CD14-positive monocyte (primary cell): ENCODE measurements at regions not wholly inside any gene's neighbourhood (a gene's known extent, or its start where the extent isn't known, plus 50 kb on each side); places are given as distances from the start of the nearest gene placed in this dataset.

Experiments
- DNase-seq, 3 donors: peaks; one replicate each; pipeline ENCODE4 v3.0.0-alpha.2; 2011 to 2022
- H2AFZ ChIP-seq: 2 replicates; pipeline ENCODE4 v1.6.0; 2012; ENCODE audit warnings: mild to moderate bottlenecking, low read depth, low read length, inconsistent platforms; ENCODE audit not compliant: insufficient read depth, poor library complexity, severe bottlenecking
- H3K27ac ChIP-seq, 2 donors: 1 replicate in 1 of 2; 2 replicates in 1 of 2; pipeline ENCODE4 v1.5.1; 2012 to 2013; ENCODE audit warnings: low read length in 2 of 2, control low read depth in 1 of 2, inconsistent platforms in 1 of 2, low read depth in 1 of 2, mild to moderate bottlenecking in 1 of 2
- H3K27me3 ChIP-seq, 2 donors: one replicate each; pipeline versions ENCODE4 v1.6.0 to v1.6.1; 2011 to 2013; ENCODE audit warnings: low read length in 2 of 2; ENCODE audit not compliant: control insufficient read depth in 2 of 2, insufficient read depth in 2 of 2
- H3K36me3 ChIP-seq, 2 donors: replicated peaks in 1 of 2; 1 replicate in 1 of 2; 2 replicates in 1 of 2; pipeline versions ENCODE4 v1.5.1 to v1.6.1; 2012 to 2013; ENCODE audit warnings: low read length in 2 of 2, control low read depth in 1 of 2, inconsistent platforms in 1 of 2, mild to moderate bottlenecking in 1 of 2; ENCODE audit not compliant: insufficient read depth in 2 of 2, control insufficient read depth in 1 of 2
- H3K4me1 ChIP-seq, 2 donors: 1 replicate in 1 of 2; 2 replicates in 1 of 2; pipeline versions ENCODE4 v1.5.1 to v1.6.1; 2012 to 2013; ENCODE audit warnings: low read length in 2 of 2, control low read depth in 1 of 2, inconsistent platforms in 1 of 2, mild to moderate bottlenecking in 1 of 2, moderate library complexity in 1 of 2; ENCODE audit not compliant: insufficient read depth in 2 of 2, control insufficient read depth in 1 of 2
- H3K4me2 ChIP-seq: replicated peaks from 2 replicates; pipeline ENCODE3; 2012; ENCODE audit warnings: low read length, moderate library complexity, mild to moderate bottlenecking; ENCODE audit not compliant: poor library complexity, severe bottlenecking; ENCODE audit errors: extremely low read depth
- H3K4me3 ChIP-seq, 3 experiments: fragments of 200-600 bp in 1 of 3; sonication (generic) in 1 of 3; replicated peaks in 1 of 3; 1 replicate in 2 of 3; 2 replicates in 1 of 3; pipeline ENCODE4 v1.5.1; 2011 to 2013; ENCODE audit warnings: low read length in 3 of 3, mild to moderate bottlenecking in 3 of 3, control low read depth in 2 of 3, low read depth in 2 of 3, inconsistent platforms in 1 of 3, moderate library complexity in 1 of 3
- H3K79me2 ChIP-seq: 2 replicates; pipeline ENCODE4 v1.6.0; 2012; ENCODE audit warnings: mild to moderate bottlenecking, control low read depth, inconsistent platforms, low read length, moderate library complexity; ENCODE audit not compliant: insufficient read depth
- H3K9ac ChIP-seq: 2 replicates; pipeline ENCODE4 v1.6.0; 2017; ENCODE audit warnings: low read length, mild to moderate bottlenecking; ENCODE audit not compliant: insufficient read depth, poor library complexity, severe bottlenecking
- H3K9me3 ChIP-seq, 2 donors: replicated peaks in 1 of 2; 1 replicate in 1 of 2; 2 replicates in 1 of 2; pipeline versions ENCODE4 v1.5.1 to v1.6.1; 2012 to 2013; ENCODE audit warnings: low read length in 2 of 2, control low read depth in 1 of 2; ENCODE audit not compliant: control insufficient read depth in 1 of 2, insufficient read depth in 1 of 2
- H4K20me1 ChIP-seq: 2 replicates; pipeline ENCODE4 v1.6.0; 2012; ENCODE audit warnings: mild to moderate bottlenecking, low read length, control low read depth, moderate library complexity; ENCODE audit not compliant: insufficient read depth
- H3K27ac Mint-ChIP-seq, 7 donors: one replicate each; pipeline ENCODE4 v1.8.0; 2020; ENCODE audit warnings: mild to moderate bottlenecking in 7 of 7, mixed read lengths in 7 of 7, moderate library complexity in 6 of 7, inconsistent platforms in 2 of 7
- H3K27me3 Mint-ChIP-seq, 3 donors: one replicate each; pipeline ENCODE4 v1.8.0; 2021 to 2022; ENCODE audit warnings: low read depth in 3 of 3, mild to moderate bottlenecking in 3 of 3, mixed read lengths in 3 of 3, moderate library complexity in 3 of 3, inconsistent platforms in 1 of 3
- H3K36me3 Mint-ChIP-seq, 2 donors: one replicate each; pipeline ENCODE4 v1.8.0; 2020; ENCODE audit warnings: mixed read lengths in 2 of 2, inconsistent platforms in 1 of 2, mild to moderate bottlenecking in 1 of 2
- H3K4me1 Mint-ChIP-seq: one replicate; pipeline ENCODE4 v1.8.0; 2020; ENCODE audit warnings: mild to moderate bottlenecking, mixed read lengths
- H3K4me3 Mint-ChIP-seq, 2 donors: one replicate each; pipeline ENCODE4 v1.8.0; 2020; ENCODE audit warnings: mild to moderate bottlenecking in 2 of 2, mixed read lengths in 2 of 2, moderate library complexity in 1 of 2
- H3K9me3 Mint-ChIP-seq, 7 donors: one replicate each; pipeline ENCODE4 v1.8.0; 2020 to 2022; ENCODE audit warnings: mixed read lengths in 7 of 7, mild to moderate bottlenecking in 6 of 7, moderate library complexity in 6 of 7, inconsistent platforms in 2 of 7
- WGBS: methylation state at CpG from one replicate; pipeline ENCODE4 v1.1.5; 2013; ENCODE audit warnings: missing lambda C conversion rate; ENCODE audit not compliant: insufficient coverage; 5-methylcytosine and 5-hydroxymethylcytosine counted together
- intact Hi-C, 2 donors: fragments of 100-400 bp; cut with micrococcal nuclease; formaldehyde crosslinking; loops; one replicate each; pipeline versions ENCODE4 v1.15.0 to v1.15.1; 2023
- TF ChIP-seq, protein P1 (sequence below): fragments of 200-600 bp; IDR thresholded peaks from one replicate; pipeline ENCODE4 v1.8.0; 2022; ENCODE audit warnings: antibody characterized with exemption, mild to moderate bottlenecking

DNA sequence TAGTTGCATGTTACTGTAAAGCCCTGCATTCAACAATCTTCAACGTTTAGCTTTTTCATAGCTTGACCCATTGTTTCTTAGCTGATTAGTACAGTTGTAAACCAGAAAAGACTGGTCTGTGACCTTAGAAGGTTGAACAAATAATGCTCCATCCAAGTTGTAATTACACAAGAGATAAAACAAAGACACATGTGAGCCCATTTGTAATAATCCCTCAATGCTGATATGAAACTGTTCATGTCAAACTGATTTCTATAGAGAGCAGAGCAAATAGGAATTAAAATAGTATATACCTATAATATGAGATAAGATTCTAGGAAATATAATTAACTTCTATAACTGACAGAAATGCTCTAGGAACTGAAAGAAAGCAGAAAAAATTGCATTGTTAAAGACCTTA lies 94.7 kb upstream of the SLC25A13 start:
- no peak overlapping the region for H2AFZ ChIP-seq
- no peaks in the 10 kb centered on the region for H3K27me3 ChIP-seq
- no peaks in the 10 kb centered on the region for H3K9me3 ChIP-seq
- H3K4me1 Mint-ChIP-seq = peaks cover 3% of the 10 kb centered on the region
- H3K27ac Mint-ChIP-seq = no peak overlapping the region
- peaks cover 2 to 5% (median 3%) of the 10 kb centered on the region in 3 donors for H3K27me3 Mint-ChIP-seq
- TF ChIP-seq, protein P1, sequence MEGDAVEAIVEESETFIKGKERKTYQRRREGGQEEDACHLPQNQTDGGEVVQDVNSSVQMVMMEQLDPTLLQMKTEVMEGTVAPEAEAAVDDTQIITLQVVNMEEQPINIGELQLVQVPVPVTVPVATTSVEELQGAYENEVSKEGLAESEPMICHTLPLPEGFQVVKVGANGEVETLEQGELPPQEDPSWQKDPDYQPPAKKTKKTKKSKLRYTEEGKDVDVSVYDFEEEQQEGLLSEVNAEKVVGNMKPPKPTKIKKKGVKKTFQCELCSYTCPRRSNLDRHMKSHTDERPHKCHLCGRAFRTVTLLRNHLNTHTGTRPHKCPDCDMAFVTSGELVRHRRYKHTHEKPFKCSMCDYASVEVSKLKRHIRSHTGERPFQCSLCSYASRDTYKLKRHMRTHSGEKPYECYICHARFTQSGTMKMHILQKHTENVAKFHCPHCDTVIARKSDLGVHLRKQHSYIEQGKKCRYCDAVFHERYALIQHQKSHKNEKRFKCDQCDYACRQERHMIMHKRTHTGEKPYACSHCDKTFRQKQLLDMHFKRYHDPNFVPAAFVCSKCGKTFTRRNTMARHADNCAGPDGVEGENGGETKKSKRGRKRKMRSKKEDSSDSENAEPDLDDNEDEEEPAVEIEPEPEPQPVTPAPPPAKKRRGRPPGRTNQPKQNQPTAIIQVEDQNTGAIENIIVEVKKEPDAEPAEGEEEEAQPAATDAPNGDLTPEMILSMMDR = no peak
- DNase-seq = no peak
- H3K36me3 ChIP-seq = no peaks in the 10 kb centered on the region
- no peak overlapping the region for H3K4me3 Mint-ChIP-seq
- H3K36me3 Mint-ChIP-seq = no peaks in the 10 kb centered on the region
- no peak overlapping the region for H3K27ac ChIP-seq
- no peaks in the 10 kb centered on the region for H3K79me2 ChIP-seq
- H3K4me2 ChIP-seq = no peak overlapping the region
- no peaks in the 10 kb centered on the region for H4K20me1 ChIP-seq
- intact Hi-C loops = no loop called here
- no CpG with 5 or more reads among the region's 1 CpG for WGBS
- H3K4me1 ChIP-seq = no peaks in the 10 kb centered on the region
- H3K9me3 Mint-ChIP-seq = peaks cover 0 to 2% (median 0%) of the 10 kb centered on the region in 7 donors
- no peak overlapping the region for H3K4me3 ChIP-seq
- H3K9ac ChIP-seq = no peak overlapping the region

DNA sequence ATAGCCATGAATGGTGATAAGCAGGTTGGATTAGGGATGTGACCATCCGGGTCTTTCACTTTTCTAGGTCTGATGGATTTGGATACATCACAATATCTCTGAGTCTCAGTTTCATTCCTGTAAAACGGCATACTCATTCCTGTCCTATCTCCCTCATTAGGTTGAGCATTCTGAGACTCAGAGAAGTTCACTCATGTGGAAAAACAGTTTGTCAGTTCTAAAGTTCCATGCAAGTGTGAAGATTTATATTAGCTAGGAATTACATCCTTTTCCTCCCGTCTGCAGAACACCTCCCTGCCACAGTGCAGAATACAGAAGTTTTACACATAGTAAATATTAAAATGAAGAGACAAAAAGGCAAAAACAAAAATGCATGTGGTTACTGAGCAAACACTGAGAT lies 94.2 kb upstream of the SLC25A13 start:
- peaks cover 0 to 2% (median 0%) of the 10 kb centered on the region in 7 donors for H3K9me3 Mint-ChIP-seq
- WGBS = no CpG with 5 or more reads among the region's 3 CpGs
- Histone ChIP-seq H3K9me3 (no peaks in the 10 kb centered on the region), H4K20me1 (no peaks in the 10 kb centered on the region), H3K36me3 (no peaks in the 10 kb centered on the region), H3K4me3 (no peak overlapping the region), H3K4me2 (no peak overlapping the region), H3K9ac (no peak overlapping the region), H3K27me3 (no peaks in the 10 kb centered on the region), H2AFZ (no peak overlapping the region), H3K4me1 (no peaks in the 10 kb centered on the region), H3K79me2 (no peaks in the 10 kb centered on the region), H3K27ac (no peak overlapping the region)
- TF ChIP-seq, protein P1 = no peak
- no peak for DNase-seq
- H3K27me3 Mint-ChIP-seq = peaks cover 2 to 7% (median 3%) of the 10 kb centered on the region in 3 donors
- intact Hi-C loops = no loop called here
- H3K27ac Mint-ChIP-seq = no peak overlapping the region
- no peak overlapping the region for H3K4me3 Mint-ChIP-seq
- H3K4me1 Mint-ChIP-seq = peaks cover 3% of the 10 kb centered on the region
- no peaks in the 10 kb centered on the region for H3K36me3 Mint-ChIP-seq
